Stimulated activated CD8-positive, alpha-beta memory T cell treated with anti-CD3 and anti-CD28 coated beads, Interleukin-4, amount 100 ng/mL, for 24 hours (primary cell): ENCODE measurements at regions not wholly inside any gene's neighbourhood (a gene's known extent, or its start where the extent isn't known, plus 50 kb on each side); places are given as distances from the start of the nearest gene placed in this dataset.

Source experiments
- DNase-seq: peaks from one replicate; pipeline ENCODE4 v3.0.0-alpha.2; 2020; ENCODE audit warnings: low read depth

- DNase-seq = no peak
These were observed 80.8 kb upstream of the HNRNPU start for GRCh38 chr1:244945109-244945671.

- no peak for DNase-seq
These were observed 76.8 kb upstream of the HNRNPU start for GRCh38 chr1:244941121-244941520.

- DNase-seq = no peak
These were observed 72.8 kb upstream of the HNRNPU start for GRCh38 chr1:244937099-244937498.

- no peak for DNase-seq
These were observed 56.8 kb upstream of the HNRNPU start for GRCh38 chr1:244920911-244921761.

- DNase-seq = no peak
These were observed 55.3 kb upstream of the HNRNPU start for GRCh38 chr1:244919320-244920282.

GRCh38 chr1:244918421-244919319 is 54.3 kb upstream of the HNRNPU start:
- DNase-seq = peak; percentile 38

GRCh38 chr1:244917073-244917670 is 52.8 kb upstream of the HNRNPU start:
- no peak for DNase-seq

GRCh38 chr1:244915736-244916135 is 51.4 kb upstream of the HNRNPU start:
- DNase-seq = no peak

- no peak for DNase-seq
These were observed 50.4 kb upstream of the HNRNPU start for GRCh38 chr1:244914761-244915160.
